ENCODE measurements at regions not wholly inside any gene's neighbourhood (a gene's known extent, or its start where the extent isn't known, plus 50 kb on each side); places are given as distances from the start of the nearest gene placed in this dataset.

DNA sequence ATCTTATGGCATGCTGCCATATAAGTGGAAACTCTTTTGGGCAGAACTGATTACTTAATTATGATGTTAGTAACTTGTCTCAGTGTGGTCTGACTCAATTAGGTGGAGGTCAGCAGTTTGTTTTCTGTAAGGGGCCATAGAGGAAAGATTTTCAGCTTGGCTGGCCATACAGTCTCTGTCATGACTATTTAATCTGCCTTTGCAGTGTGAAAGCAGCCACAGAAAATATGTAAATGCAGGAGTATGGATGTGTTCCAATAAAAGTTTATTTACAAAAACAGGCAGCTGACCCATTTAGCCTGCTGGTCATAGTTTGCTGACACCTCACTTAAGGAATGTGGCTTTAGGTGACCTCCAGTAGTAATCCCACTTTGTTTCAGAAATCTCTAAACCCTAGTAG, 700.7 kb downstream of the EPM2A start:
- DNase-seq: no peak
- no peaks in the 10 kb centered on the region for H3K9me3 Mint-ChIP-seq
- no peaks in the 10 kb centered on the region for H3K4me1 Mint-ChIP-seq (ENCODE audit: low read depth)
- H3K27me3 Mint-ChIP-seq: peaks cover 12% of the 10 kb centered on the region
- ChIA-PET POLR2A (no interaction called here), CTCF (no interaction called here)
- no peak overlapping the region for H3K27ac Mint-ChIP-seq
- intact Hi-C loops (cut with micrococcal nuclease): no loop called here
- no peak overlapping the region for H3K4me3 Mint-ChIP-seq
- H3K36me3 Mint-ChIP-seq: no peaks in the 10 kb centered on the region

GRCh38 chr6:145036236-145036635, 699.1 kb downstream of the EPM2A start:
- POLR2A ChIA-PET: no interaction called here
- no peaks in the 10 kb centered on the region for H3K9me3 Mint-ChIP-seq
- no peak for DNase-seq
- H3K4me3 Mint-ChIP-seq: no peak overlapping the region
- intact Hi-C loops (cut with micrococcal nuclease): no loop called here
- no peak overlapping the region for H3K27ac Mint-ChIP-seq
- H3K27me3 Mint-ChIP-seq: peaks cover 12% of the 10 kb centered on the region
- CTCF ChIA-PET: no interaction called here
- H3K4me1 Mint-ChIP-seq (ENCODE audit: low read depth): no peaks in the 10 kb centered on the region
- no peaks in the 10 kb centered on the region for H3K36me3 Mint-ChIP-seq

- no peaks in the 10 kb centered on the region for H3K9me3 Mint-ChIP-seq
- CTCF ChIA-PET: no interaction called here
- H3K27me3 Mint-ChIP-seq: peaks cover 10% of the 10 kb centered on the region
- H3K4me3 Mint-ChIP-seq: no peak overlapping the region
- DNase-seq: no peak
- intact Hi-C loops (cut with micrococcal nuclease): no loop called here
- no peaks in the 10 kb centered on the region for H3K36me3 Mint-ChIP-seq
- POLR2A ChIA-PET: no interaction called here
- no peaks in the 10 kb centered on the region for H3K4me1 Mint-ChIP-seq (ENCODE audit: low read depth)
- no peak overlapping the region for H3K27ac Mint-ChIP-seq
These were observed 698.3 kb downstream of the EPM2A start for GRCh38 chr6:145036848-145037567.

DNA sequence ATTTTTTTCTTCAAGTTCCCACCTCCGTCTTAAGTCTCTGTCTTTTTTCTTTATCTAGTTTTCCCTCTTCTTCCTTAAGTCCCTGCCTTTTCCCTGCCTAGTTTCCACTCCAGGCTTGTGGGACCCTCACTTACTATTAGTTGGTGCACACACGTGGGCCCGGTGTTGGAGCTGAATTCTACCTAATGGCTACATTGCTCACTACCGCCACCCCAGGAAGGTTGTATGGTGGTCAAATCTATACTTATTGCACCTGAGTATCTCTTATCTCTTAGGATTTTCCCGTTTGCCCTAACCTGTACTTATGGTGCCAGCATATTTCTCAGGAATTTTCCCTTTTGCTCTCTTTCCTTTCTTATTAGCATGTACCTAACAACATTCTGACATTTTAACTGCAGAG, 692.8 kb downstream of the EPM2A start:
- Mint-ChIP-seq H3K36me3 (no peaks in the 10 kb centered on the region), H3K9me3 (no peaks in the 10 kb centered on the region), H3K27ac (no peak overlapping the region), H3K27me3 (peaks cover 5% of the 10 kb centered on the region), H3K4me1 (ENCODE audit: low read depth) (no peaks in the 10 kb centered on the region), H3K4me3 (no peak overlapping the region)
- ChIA-PET POLR2A (no interaction called here), CTCF (no interaction called here)
- no peak for DNase-seq
- intact Hi-C loops (cut with micrococcal nuclease): no loop called here

GRCh38 chr6:145043926-145044500, 691.3 kb downstream of the EPM2A start:
- no peaks in the 10 kb centered on the region for H3K36me3 Mint-ChIP-seq
- POLR2A ChIA-PET: no interaction called here

DNA sequence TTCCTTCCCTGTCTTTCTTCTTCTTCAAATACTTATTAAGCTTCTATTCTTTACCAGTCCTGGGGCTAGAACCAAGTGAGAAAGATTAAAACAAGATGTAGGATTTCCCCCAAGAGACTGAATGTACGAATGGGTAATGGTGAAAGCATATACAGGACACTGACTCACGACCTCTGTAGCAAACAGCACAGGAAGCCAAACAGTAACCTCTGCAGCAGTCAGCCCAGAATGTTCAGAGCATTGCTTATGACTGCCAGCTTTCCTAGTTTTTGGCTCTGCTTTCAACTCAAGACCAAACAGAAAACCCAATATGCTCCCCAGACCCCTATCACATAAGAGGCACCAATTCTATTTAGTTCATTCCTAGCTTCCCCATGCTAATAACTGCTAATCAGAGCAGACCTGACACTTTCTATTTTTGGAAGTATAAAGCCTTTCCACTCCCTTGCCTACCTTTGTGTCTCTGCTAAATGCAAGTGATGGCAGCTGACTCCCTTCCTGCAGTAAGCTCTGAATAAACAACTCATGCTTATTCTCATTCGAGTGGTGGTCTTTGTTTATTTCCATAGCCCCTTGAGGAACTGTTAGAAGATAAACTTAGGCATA, 690.6 kb downstream of the EPM2A start:
- Mint-ChIP-seq H3K27me3 (peaks cover 3% of the 10 kb centered on the region), H3K4me3 (no peak overlapping the region), H3K36me3 (no peaks in the 10 kb centered on the region), H3K27ac (no peak overlapping the region), H3K4me1 (ENCODE audit: low read depth) (no peaks in the 10 kb centered on the region), H3K9me3 (no peaks in the 10 kb centered on the region)
- DNase-seq: no peak
- intact Hi-C loops (cut with micrococcal nuclease): no loop called here
- POLR2A ChIA-PET: no interaction called here
- CTCF ChIA-PET: interaction anchor here (0.5 kb wide), 1 partner anchor 96 kb away, joined by 3 read pairs; no protein-coding TSS in a partner anchor

More at GRCh38 chr6:145043926-145044500, 691.3 kb downstream of the EPM2A start:
- Mint-ChIP-seq H3K27ac (no peak overlapping the region), H3K9me3 (no peaks in the 10 kb centered on the region), H3K27me3 (peaks cover 3% of the 10 kb centered on the region), H3K4me3 (no peak overlapping the region), H3K4me1 (ENCODE audit: low read depth) (no peaks in the 10 kb centered on the region)
- DNase-seq: no peak
- CTCF ChIA-PET: interaction anchor here (0.5 kb wide), 1 partner anchor 95 kb away, joined by 3 read pairs; no protein-coding TSS in a partner anchor
- intact Hi-C loops (cut with micrococcal nuclease): no loop called here

DNA sequence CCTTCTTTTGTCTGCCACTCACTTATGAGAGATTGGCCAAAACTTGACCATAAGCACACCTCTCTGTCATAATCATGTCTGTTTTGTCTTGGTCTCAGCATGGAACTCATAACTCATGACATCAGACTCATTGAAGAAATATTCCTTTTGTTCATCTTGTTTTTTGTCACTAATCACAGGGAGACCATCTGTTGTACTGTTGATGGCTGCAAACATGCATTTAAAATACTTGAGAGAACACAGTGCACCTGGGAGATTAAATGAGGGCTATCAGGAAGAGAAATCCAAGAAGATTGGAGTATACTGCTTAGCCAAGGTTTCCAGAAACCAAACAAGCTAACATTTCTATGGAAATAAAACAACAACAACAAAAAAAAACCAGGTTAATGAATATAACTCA, 689.7 kb downstream of the EPM2A start:
- no peak overlapping the region for H3K27ac Mint-ChIP-seq

GRCh38 chr6:145047891-145048290, 687.4 kb downstream of the EPM2A start:
- POLR2A ChIA-PET: no interaction called here
- Mint-ChIP-seq H3K36me3 (no peaks in the 10 kb centered on the region), H3K4me3 (no peak overlapping the region), H3K9me3 (no peaks in the 10 kb centered on the region), H3K27ac (no peak overlapping the region), H3K27me3 (peaks cover 3% of the 10 kb centered on the region), H3K4me1 (ENCODE audit: low read depth) (no peaks in the 10 kb centered on the region)
- intact Hi-C loops (cut with micrococcal nuclease): no loop called here
- CTCF ChIA-PET: no interaction called here
- no peak for DNase-seq

More for the DNA sequence above, 689.7 kb downstream of the EPM2A start:
- ChIA-PET CTCF (no interaction called here), POLR2A (no interaction called here)
- intact Hi-C loops (cut with micrococcal nuclease): no loop called here
- H3K4me3 Mint-ChIP-seq: no peak overlapping the region
- no peaks in the 10 kb centered on the region for H3K4me1 Mint-ChIP-seq (ENCODE audit: low read depth)
- no peak for DNase-seq
- peaks cover 3% of the 10 kb centered on the region for H3K27me3 Mint-ChIP-seq
- H3K36me3 Mint-ChIP-seq: no peaks in the 10 kb centered on the region
- H3K9me3 Mint-ChIP-seq: no peaks in the 10 kb centered on the region

DNA sequence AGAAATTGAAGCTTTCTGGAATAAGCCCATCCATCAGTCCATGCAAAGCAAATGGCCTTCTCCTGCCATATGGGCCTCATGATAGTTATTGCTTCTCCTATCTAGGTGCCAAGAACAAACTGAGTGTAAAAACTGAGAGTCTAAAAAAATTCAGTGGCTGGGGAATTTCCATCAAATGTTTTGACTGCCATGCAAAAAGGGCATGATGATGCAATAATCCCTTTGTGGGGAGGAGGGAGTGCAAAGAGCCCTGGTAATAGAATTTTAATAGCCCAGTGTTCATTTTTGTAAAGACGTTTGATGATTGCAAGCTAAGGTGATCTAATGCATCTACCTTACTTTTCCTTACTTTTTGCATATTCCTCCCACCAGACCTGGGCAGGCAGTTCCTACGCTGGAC, 683.7 kb downstream of the EPM2A start:
- H3K9me3 Mint-ChIP-seq: no peaks in the 10 kb centered on the region
- no peak overlapping the region for H3K27ac Mint-ChIP-seq
- H3K36me3 Mint-ChIP-seq: no peaks in the 10 kb centered on the region
- intact Hi-C loops (cut with micrococcal nuclease): no loop called here
- POLR2A ChIA-PET: no interaction called here
- H3K4me1 Mint-ChIP-seq (ENCODE audit: low read depth): no peaks in the 10 kb centered on the region
- DNase-seq: no peak
- CTCF ChIA-PET: no interaction called here
- H3K27me3 Mint-ChIP-seq: no peaks in the 10 kb centered on the region
- H3K4me3 Mint-ChIP-seq: no peak overlapping the region

DNA sequence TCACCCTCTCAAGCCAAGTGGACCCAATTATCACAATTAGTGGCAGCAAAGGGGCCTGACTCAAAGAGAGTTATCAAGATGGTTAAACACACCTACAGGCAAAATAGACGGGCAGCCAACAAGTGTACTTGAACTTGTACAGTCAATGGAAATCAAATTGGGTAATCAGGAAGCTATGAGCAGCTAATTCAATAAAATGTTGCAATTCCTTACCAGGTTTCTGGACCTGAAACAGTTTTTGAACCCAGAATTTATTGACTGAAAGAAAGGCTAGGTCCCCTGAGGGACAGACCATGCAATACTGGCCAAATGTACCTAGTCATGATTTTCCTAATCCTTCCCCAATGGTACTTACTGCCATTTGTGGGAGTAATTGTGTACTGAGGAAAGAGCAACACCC, 679.8 kb downstream of the EPM2A start:
- Mint-ChIP-seq H3K27ac (no peak overlapping the region), H3K9me3 (no peaks in the 10 kb centered on the region), H3K36me3 (no peaks in the 10 kb centered on the region), H3K27me3 (peaks cover 2% of the 10 kb centered on the region), H3K4me1 (ENCODE audit: low read depth) (no peaks in the 10 kb centered on the region), H3K4me3 (no peak overlapping the region)
- intact Hi-C loops (cut with micrococcal nuclease): no loop called here
- ChIA-PET POLR2A (no interaction called here), CTCF (no interaction called here)
- DNase-seq: no peak

DNA sequence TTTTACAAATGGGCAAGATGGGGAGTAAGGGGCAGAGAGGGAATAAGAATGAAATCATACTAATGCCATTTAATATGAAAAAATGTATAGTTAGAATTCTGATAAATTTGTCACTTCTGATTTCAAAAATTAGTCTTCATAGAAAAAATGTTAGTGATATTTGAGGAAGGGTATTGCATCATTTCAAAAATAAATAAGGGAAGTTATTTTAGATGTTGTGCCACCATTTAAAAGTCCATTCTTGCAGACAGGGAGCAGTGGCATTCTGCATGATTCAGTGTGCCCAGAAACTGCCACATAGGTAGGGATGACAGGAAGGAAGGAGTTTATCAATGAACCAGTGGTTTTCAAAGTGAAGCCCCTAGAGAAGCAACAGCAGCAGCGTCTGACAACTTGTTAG, 674.6 kb downstream of the EPM2A start:
- Mint-ChIP-seq H3K4me1 (ENCODE audit: low read depth) (no peaks in the 10 kb centered on the region), H3K27ac (no peak overlapping the region), H3K4me3 (no peak overlapping the region), H3K9me3 (no peaks in the 10 kb centered on the region), H3K36me3 (no peaks in the 10 kb centered on the region), H3K27me3 (peaks cover 2% of the 10 kb centered on the region)
- ChIA-PET POLR2A (no interaction called here), CTCF (no interaction called here)
- intact Hi-C loops (cut with micrococcal nuclease): no loop called here
- DNase-seq: no peak

GRCh38 chr6:145063091-145063490, 672.2 kb downstream of the EPM2A start:
- intact Hi-C loops (cut with micrococcal nuclease): no loop called here
- no peak for DNase-seq
- Mint-ChIP-seq H3K27me3 (peaks cover 6% of the 10 kb centered on the region), H3K27ac (no peak overlapping the region), H3K4me3 (no peak overlapping the region), H3K4me1 (ENCODE audit: low read depth) (no peaks in the 10 kb centered on the region), H3K9me3 (no peaks in the 10 kb centered on the region), H3K36me3 (no peaks in the 10 kb centered on the region)
- POLR2A ChIA-PET: interaction anchor here (0.6 kb wide), 1 partner anchor 136 kb away, joined by 3 read pairs; no protein-coding TSS in a partner anchor
- CTCF ChIA-PET: no interaction called here

- H3K9me3 Mint-ChIP-seq: no peaks in the 10 kb centered on the region
- POLR2A ChIA-PET: no interaction called here
- H3K27me3 Mint-ChIP-seq: peaks cover 6% of the 10 kb centered on the region
- no peak overlapping the region for H3K27ac Mint-ChIP-seq
- no peaks in the 10 kb centered on the region for H3K4me1 Mint-ChIP-seq (ENCODE audit: low read depth)
- intact Hi-C loops (cut with micrococcal nuclease): no loop called here
- CTCF ChIA-PET: no interaction called here
- no peak for DNase-seq
- H3K4me3 Mint-ChIP-seq: no peak overlapping the region
- H3K36me3 Mint-ChIP-seq: no peaks in the 10 kb centered on the region
These were observed 667.9 kb downstream of the EPM2A start for GRCh38 chr6:145067430-145067829.

All from activated CD4-positive, alpha-beta memory T cell treated with anti-CD3 and anti-CD28 coated beads for 36 hours (primary cell).